ENCODE measurements at regions not wholly inside any gene's neighbourhood (a gene's known extent, or its start where the extent isn't known, plus 50 kb on each side); places are given as distances from the start of the nearest gene placed in this dataset.
"Not testable (repeated sequence)": the region's sequence is repeated elsewhere in the genome, so short reads cannot be mapped to it uniquely, and the experiment has no call there.

DNA sequence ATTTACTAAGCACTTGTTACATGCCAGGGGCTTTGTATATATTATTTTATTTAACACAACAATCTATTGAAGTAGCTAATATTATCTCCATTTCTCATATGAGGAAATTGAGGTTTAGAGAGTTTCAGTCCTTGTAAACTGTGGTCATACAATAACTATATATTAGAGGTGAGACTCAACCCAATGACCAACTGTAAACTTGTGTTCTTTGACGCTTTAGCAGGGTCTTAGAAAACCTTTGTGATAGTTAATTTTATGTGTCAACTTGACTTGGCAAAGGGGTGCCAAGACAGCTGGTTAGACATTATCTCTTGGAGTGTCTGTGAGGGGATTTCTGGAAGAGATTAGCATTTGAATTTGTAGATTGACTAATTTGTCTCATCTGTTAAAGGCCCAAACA, 252.4 kb upstream of the B3GALT2 start:
- DNase-seq (ENCODE audit: low spot score): no peak

DNA sequence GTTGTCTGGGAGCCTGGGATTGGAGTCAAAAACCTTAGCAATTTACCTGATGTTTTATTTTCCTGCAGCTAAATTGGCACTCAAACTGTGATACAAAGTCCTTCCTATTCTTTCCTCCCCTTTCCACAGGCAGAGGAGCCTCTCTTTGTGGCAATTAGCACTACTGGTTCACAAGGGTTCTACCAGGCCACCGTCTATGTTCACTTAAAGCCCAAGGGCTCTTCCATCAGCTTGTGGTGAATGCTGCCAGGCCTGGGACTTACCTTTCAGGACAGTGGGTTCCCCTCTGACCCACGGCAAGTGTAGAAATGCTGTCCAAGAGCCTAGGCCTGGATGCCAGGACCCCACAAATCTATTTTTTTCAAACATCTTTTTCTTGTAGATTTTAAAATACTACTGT, 251.9 kb upstream of the B3GALT2 start:
- DNase-seq (ENCODE audit: low spot score): no peak

DNA sequence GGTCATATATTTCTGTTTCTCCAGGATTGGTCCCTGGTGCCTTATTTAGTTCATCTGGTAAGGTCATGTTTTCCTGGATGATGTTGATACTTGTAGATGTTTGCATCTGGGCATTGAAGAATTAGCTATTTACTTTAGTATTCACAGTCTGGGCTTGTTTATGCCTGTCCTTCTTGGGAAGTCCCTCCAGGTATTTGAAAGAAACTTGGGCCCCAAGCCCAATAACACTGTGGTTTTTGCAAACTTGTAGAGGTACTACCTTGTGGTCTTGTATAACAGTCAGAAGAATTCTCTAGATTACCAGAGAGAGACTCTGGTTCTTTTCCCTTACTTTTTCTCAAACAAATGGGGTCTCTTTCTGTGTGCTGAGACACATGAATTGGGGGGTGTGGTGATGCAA, 251.4 kb upstream of the B3GALT2 start:
- no peak for DNase-seq (ENCODE audit: low spot score)

- DNase-seq (ENCODE audit: low spot score): not testable (repeated sequence)
These were observed 250.9 kb upstream of the B3GALT2 start for GRCh38 chr1:193437333-193437732.

GRCh38 chr1:193435781-193436180, 249.4 kb upstream of the B3GALT2 start:
- no peak for DNase-seq (ENCODE audit: low spot score)

GRCh38 chr1:193434319-193434718, 247.9 kb upstream of the B3GALT2 start:
- peak; percentile 19 for DNase-seq (ENCODE audit: low spot score)

DNA sequence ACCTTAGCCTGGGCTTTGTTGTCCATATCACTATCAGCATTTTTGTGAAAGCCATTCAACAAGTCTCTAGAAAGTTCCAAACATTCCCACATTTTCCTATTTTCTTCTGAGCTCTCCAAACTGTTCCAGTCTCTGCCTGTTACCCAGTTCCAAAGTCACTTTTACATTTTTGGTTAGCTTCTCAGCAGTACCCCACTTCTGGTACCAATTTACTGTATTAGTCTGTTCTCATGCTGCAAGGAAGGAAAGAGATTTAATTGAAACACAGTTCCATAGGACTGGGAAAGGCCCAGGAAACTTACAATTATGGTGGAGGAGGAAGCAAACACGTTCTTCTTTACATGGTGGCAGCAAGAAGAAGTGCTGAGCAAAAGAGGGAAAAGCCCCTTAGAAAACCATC, 247.2 kb upstream of the B3GALT2 start:
- DNase-seq (ENCODE audit: low spot score): no peak

DNA sequence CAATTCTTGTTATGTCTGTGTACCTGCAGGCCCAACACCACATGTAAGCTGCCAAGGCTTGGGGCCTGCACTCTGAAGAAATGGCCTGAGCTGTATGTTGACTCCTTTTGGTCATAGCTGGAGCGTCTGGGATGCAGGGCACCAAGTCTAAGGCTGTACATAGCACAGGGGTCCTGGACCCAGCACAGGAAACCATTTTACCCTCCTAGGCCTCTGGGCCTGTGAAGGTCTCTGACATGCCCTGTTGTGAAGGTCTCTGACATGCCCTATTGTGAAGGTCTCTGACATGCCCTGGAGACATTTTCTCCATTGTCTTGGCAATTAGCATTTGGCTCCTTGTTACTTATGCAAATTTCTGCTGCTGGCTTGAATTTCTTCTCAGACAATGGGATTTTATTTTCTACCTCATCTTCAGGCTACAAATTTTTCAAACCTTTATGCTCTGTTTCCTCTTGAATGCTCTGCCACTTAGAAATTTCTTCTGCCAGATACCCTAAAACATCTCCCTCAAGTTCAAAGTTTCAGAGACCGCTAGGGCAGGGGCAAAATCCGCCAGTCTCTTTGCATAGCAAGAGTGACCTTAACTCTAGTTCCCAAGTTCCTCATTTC, 246.7 kb upstream of the B3GALT2 start:
- DNase-seq (ENCODE audit: low spot score): no peak

- DNase-seq (ENCODE audit: low spot score): no peak
These were observed 245.0 kb upstream of the B3GALT2 start for GRCh38 chr1:193431265-193431977.

DNA sequence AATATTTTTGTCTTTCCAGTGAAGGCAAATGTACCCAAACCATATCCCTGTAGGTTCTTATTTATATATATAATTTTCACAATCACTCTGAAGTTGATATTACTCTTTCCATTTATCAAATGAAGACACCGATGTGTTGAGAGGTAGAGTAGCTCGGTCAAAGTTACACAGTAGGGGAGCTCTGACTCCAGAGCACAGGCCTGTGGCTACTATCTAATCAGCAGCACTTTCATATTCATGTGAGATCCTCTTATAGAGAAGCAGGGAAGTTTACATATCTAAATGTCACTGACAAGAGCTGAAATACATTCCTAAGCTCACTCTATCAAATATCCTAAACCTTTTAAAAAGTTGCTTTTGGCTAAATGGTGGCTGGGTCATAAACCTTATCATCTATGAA, 241.1 kb upstream of the B3GALT2 start:
- no peak for DNase-seq (ENCODE audit: low spot score)

DNA sequence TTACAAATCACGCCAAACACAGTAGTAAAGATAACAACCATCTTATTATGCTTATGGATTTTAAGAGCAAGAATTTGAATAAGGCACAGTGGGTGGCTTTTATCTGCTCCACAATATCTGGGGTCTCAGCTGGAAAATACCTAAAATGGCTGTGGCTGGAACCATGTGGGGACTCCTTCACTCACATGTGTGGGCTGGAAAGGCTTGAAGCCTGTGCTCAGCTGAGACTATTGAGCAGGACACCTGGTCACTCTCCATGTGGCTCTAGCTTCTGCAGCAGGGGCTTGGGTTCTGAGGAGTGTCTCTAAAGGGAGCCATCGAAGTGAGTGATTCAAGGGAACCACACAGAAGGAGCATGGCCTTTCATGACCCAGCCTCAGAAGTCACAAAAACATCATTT, 239.6 kb upstream of the B3GALT2 start:
- no peak for DNase-seq (ENCODE audit: low spot score)

DNA sequence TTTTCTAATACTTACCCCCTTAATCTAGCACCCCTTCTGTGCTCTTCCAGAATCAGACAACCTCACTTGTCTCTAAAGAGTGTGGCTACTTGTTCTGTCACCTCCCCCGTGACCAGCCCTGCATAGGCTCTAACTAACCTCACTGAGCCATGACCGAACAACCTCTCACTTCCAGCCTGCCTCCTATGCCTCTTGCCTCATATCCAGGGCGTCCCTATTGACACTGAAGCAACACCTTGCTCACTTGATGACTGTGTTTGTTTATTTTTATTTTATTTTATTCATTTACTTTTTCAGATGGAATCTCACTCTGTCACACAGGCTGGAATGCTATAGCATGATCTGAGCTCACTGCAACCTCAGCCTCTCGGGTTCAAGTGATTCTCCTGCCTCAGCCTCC, 235.1 kb upstream of the B3GALT2 start:
- DNase-seq (ENCODE audit: low spot score): no peak

GRCh38 chr1:193419295-193419694, 232.9 kb upstream of the B3GALT2 start:
- DNase-seq (ENCODE audit: low spot score): no peak

GRCh38 chr1:193418745-193419058, 232.3 kb upstream of the B3GALT2 start:
- no peak for DNase-seq (ENCODE audit: low spot score)

DNA sequence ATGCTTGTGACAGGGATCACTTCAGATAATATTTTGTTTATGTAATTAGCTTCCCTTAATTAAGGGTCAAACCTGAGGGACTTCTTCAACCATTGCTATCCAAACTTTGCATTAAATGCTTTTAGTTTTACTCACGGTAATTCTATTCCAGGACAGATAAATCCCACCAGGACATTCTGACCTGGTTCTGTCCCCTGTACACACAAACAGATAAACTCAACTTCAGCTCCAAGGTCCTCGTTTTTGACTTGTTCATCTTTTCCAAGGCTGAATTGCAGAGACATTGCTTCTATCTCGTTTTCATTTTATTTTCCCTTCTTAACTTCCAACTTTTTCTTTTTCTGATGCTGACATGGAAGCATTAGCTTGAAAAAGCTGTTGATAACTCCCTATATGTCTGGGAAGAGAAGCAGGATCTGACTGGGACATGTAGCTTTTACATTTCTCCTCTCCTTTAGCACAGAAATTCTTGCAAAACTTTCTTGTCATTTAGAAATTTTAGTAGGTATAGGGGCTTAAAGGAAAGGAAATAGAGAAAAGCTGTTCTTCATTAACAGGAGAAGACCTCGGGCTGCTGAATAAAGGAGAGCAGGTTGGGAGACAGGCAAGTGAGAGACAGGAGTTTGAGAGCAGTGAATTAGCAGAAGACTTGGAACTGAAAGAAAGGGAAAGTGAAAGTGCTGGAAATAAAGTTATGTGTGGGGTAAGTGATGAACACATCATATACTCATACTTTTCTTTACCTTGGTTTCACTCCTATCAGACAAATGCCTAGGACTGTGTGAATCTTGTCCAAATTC, 231.7 kb upstream of the B3GALT2 start:
- no peak for DNase-seq (ENCODE audit: low spot score)

- DNase-seq (ENCODE audit: low spot score): no peak
These were observed 231.0 kb upstream of the B3GALT2 start for GRCh38 chr1:193417403-193417802.

- DNase-seq (ENCODE audit: low spot score): no peak
These were observed 230.0 kb upstream of the B3GALT2 start for GRCh38 chr1:193416226-193417024.

- DNase-seq (ENCODE audit: low spot score): no peak
These were observed 228.8 kb upstream of the B3GALT2 start for GRCh38 chr1:193415256-193415655.

DNA sequence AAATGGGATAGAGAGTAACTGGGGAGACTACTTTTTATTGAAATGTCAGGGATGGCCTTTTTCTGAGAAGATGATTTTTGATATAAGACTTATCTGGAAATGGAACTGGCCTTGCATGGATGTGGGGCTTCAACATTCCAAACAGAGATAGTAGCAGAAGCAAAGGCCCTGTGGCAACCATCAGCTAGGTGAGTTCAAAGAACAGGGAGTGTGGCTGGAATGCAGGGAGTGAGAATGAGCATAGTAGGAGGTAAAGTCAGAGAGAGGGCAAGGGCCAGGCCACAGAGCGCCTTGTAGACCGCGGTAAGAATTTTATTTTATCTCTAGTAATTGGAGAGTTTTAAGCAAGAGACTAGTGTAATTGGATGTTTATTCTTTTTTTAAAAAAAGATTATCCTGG, 227.0 kb upstream of the B3GALT2 start:
- no peak for DNase-seq (ENCODE audit: low spot score)

- no peak for DNase-seq (ENCODE audit: low spot score)
These were observed 226.3 kb upstream of the B3GALT2 start for GRCh38 chr1:193412748-193413147.

DNA sequence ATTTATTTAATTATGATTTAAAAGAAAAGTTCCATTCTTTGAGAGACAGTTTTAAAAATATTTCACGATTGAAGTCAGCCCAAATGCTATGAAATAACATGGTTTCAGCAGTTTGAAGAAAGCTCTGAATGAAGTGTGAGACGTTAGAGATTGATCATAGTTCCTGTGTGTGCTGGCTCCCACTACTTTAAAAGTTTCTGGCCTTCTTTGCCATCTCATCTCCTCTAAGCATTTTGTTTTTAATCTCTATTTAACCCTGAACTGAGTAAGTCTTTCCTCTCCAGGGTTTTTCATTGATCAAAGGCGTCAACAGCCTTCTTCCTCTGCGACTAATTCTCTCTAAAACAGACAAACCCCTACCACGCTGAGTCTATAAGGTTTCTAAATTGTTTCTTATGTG, 225.3 kb upstream of the B3GALT2 start:
- DNase-seq (ENCODE audit: low spot score): no peak

DNA sequence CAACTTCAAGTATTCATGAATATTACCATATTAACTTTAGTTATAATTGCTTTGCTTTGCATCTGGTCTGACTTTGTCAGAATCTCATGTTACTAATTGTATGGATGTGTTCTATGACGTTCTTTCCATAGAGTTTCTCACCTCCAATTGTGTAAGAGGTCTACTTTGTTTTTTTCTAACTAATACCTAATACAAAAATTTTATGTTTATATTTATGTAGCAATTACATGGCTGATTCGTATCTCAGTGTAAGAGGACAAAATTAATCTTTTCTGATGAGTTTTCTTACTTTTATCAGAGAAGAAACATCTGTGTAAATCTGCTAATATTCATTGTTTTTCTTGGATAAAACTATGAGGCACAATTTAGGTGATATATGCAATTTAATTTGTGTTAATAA, 224.8 kb upstream of the B3GALT2 start:
- DNase-seq (ENCODE audit: low spot score): no peak
